ENCODE measurements at regions not wholly inside any gene's neighbourhood (a gene's known extent, or its start where the extent isn't known, plus 50 kb on each side); places are given as distances from the start of the nearest gene placed in this dataset.

DNA sequence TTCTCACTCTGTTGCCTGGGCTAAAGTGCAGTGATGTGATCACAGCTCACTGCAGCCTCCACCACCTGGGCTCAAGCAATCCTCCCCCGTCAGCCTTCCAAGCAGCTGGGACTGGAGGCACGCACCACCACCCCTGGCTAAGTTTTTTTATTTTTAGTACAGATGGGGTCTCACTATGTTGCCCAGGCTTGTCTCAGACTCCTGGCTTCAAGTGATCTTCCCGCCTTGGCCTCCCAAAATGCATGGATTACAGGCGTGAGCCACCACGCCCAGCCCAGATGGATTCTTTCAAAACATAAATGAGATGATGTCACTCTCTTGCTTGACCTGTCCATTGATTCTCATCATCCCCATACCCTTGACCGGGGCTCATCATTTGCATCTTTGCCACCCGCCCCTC lies 72.6 kb upstream of the SLC6A6 start:
- WGBS, 2 experiments (ENCODE audit: extremely low coverage in 2 of 2, insufficient read length in 1 of 2), result 55% methylated on average over 2 of the region's 7 CpGs; no CpG with 5 or more reads in 1 of the 2 experiments

More for the DNA sequence above, 72.6 kb upstream of the SLC6A6 start:
- intact Hi-C loops (cut with micrococcal nuclease) (no loop called here), in situ Hi-C loops (cut with MboI; ENCODE audit: low sequenced_read_pairs) (no loop called here), dilution Hi-C loops (cut with HindIII; ENCODE audit: low sequenced_read_pairs, unreplicated experiment) (no loop called here)
- POLR2A ChIA-PET (ENCODE audit: unreplicated experiment), result no interaction called here
- Histone ChIP-seq H3K27me3 (ENCODE audit: control insufficient read depth, insufficient read depth, low read length) (peaks cover 2% of the 10 kb centered on the region; the same call in 1 of the 2 replicates), H2BK120ac (ENCODE audit: low read depth, low read length) (no peak overlapping the region), H2BK20ac (ENCODE audit: low read depth, low read length) (no peak overlapping the region), H4K91ac (ENCODE audit: insufficient read depth, low read depth, low read length) (no peak overlapping the region), H3K36me3 (ENCODE audit: control insufficient read depth, insufficient read depth, low read length) (no peaks in the 10 kb centered on the region), H3K79me1 (ENCODE audit: low read depth in 1 of 2, low read length in 2 of 2) (no peaks in the 10 kb centered on the region), H3K56ac (ENCODE audit: extremely low read depth, insufficient read depth, low read length) (no peak overlapping the region), H4K8ac (ENCODE audit: low read depth in 2 of 2, low read length in 2 of 2) (no peak overlapping the region), H2AK9ac (replicated peaks; ENCODE audit: low read depth, low read length, poor library complexity) (no peak overlapping the region), H2AK5ac (ENCODE audit: low read depth, low read length) (no peak overlapping the region), H2BK5ac (ENCODE audit: low read depth, low read length, poor library complexity, severe bottlenecking) (no peak overlapping the region), H3K9me1 (ENCODE audit: insufficient read depth, low read length) (no peaks in the 10 kb centered on the region; the same call in 1 of the 2 replicates), H3K14ac (replicated peaks; ENCODE audit: low read depth, low read length) (no peak overlapping the region), H3K9ac (ENCODE audit: low read depth, low read length) (no peak overlapping the region), H3K4me1 (ENCODE audit: control insufficient read depth, insufficient read depth, low read length) (no peaks in the 10 kb centered on the region; the same call in 1 of the 2 replicates), H2AFZ (replicated peaks; ENCODE audit: low read length, poor library complexity) (no peak overlapping the region), H3K9me3 (ENCODE audit: control insufficient read depth, insufficient read depth, low read length) (no peaks in the 10 kb centered on the region), H4K5ac (ENCODE audit: low read depth, low read length) (no peak overlapping the region), H3K4ac (ENCODE audit: low read depth, low read length) (no peak overlapping the region), H3K4me3 (ENCODE audit: insufficient read depth, low read depth, low read length) (no peak overlapping the region), H3K23ac (ENCODE audit: low read depth, low read length) (no peak overlapping the region), H3K4me2 (ENCODE audit: low read depth, low read length) (no peak overlapping the region), H3K27ac (ENCODE audit: insufficient read depth, low read length) (no peak overlapping the region), H4K20me1 (ENCODE audit: insufficient read depth, low read length) (no peaks in the 10 kb centered on the region), H2BK15ac (ENCODE audit: low read depth, low read length) (no peak overlapping the region), H3K18ac (ENCODE audit: low read depth, low read length) (no peak overlapping the region)
- CTCF ChIA-PET, result no interaction called here
- DNase-seq (no peak), ATAC-seq (ENCODE audit: low read depth) (no peak)
- no peak for TF ChIP-seq CTCF (conservative IDR thresholded peaks at IDR 0.05; ENCODE audit: low read depth, low read length)
- TF ChIP-seq MXI1 (IDR thresholded peaks at IDR 0.05; ENCODE audit: borderline replicate concordance, low read depth, low read length), result no peak
- TF ChIP-seq, protein P1, sequence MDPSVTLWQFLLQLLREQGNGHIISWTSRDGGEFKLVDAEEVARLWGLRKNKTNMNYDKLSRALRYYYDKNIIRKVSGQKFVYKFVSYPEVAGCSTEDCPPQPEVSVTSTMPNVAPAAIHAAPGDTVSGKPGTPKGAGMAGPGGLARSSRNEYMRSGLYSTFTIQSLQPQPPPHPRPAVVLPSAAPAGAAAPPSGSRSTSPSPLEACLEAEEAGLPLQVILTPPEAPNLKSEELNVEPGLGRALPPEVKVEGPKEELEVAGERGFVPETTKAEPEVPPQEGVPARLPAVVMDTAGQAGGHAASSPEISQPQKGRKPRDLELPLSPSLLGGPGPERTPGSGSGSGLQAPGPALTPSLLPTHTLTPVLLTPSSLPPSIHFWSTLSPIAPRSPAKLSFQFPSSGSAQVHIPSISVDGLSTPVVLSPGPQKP (IDR thresholded peaks at IDR 0.05; ENCODE audit: borderline replicate concordance, low read depth, low read length), result no peak
- TF ChIP-seq BHLHE40 (IDR thresholded peaks at IDR 0.05; ENCODE audit: low read depth, low read length), result no peak
- TF ChIP-seq SMC3 (IDR thresholded peaks at IDR 0.05; ENCODE audit: low read depth, low read length), result no peak
- TF ChIP-seq USF2 (IDR thresholded peaks at IDR 0.05; ENCODE audit: low read depth, low read length), result no peak
- no peak for TF ChIP-seq POLR2A (IDR thresholded peaks at IDR 0.05; ENCODE audit: low read depth, low read length)
- no peak for TF ChIP-seq RAD21 (IDR thresholded peaks at IDR 0.05; ENCODE audit: low read length)
- no peak for TF ChIP-seq MAZ (IDR thresholded peaks at IDR 0.05; ENCODE audit: borderline replicate concordance, low read depth, low read length)
- no peak for TF ChIP-seq NFE2L2 (IDR thresholded peaks at IDR 0.05; ENCODE audit: low read depth, low read length)
- no peak for TF ChIP-seq RCOR1 (IDR thresholded peaks at IDR 0.05; ENCODE audit: insufficient replicate concordance, low read length)
- TF ChIP-seq CHD1 (IDR thresholded peaks at IDR 0.05; ENCODE audit: low read depth, low read length), result no peak
- TF ChIP-seq MAFK (IDR thresholded peaks at IDR 0.05; ENCODE audit: low read depth, low read length), result no peak
- TF ChIP-seq CEBPB (IDR thresholded peaks at IDR 0.05; ENCODE audit: low read depth, low read length), result no peak
- TF ChIP-seq FOS (IDR thresholded peaks at IDR 0.05; ENCODE audit: low read depth, low read length), result no peak
- TF ChIP-seq RFX5 (IDR thresholded peaks at IDR 0.05; ENCODE audit: low read depth, low read length), result no peak
- no TSS peak for BruUV-seq (replicated peaks)
